ENCODE measurements at regions not wholly inside any gene's neighbourhood (a gene's known extent, or its start where the extent isn't known, plus 50 kb on each side); places are given as distances from the start of the nearest gene placed in this dataset.
"Not testable (repeated sequence)": the region's sequence is repeated elsewhere in the genome, so short reads cannot be mapped to it uniquely, and the experiment has no call there.

DNA sequence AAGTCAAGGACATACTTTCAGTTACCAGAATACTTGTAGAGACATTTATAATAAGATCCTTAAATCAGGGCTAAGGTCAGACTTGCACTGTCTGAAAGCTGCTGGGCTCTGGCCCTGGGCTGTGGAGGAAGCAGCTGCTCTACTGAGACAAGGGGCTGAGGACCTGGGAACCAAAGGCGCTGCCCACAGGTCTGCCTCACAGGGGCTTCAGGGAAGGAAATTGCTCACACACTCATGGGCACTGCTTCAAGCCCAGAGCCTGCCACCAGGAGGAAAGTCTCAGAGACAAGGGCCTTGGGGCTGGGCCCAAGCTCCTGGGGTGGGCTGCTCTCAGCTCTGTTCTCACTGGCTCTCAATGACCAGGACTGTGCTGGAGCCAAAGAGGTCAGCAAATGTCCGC, 614.1 kb downstream of the RPIA start:
- TF ChIP-seq, protein P1, sequence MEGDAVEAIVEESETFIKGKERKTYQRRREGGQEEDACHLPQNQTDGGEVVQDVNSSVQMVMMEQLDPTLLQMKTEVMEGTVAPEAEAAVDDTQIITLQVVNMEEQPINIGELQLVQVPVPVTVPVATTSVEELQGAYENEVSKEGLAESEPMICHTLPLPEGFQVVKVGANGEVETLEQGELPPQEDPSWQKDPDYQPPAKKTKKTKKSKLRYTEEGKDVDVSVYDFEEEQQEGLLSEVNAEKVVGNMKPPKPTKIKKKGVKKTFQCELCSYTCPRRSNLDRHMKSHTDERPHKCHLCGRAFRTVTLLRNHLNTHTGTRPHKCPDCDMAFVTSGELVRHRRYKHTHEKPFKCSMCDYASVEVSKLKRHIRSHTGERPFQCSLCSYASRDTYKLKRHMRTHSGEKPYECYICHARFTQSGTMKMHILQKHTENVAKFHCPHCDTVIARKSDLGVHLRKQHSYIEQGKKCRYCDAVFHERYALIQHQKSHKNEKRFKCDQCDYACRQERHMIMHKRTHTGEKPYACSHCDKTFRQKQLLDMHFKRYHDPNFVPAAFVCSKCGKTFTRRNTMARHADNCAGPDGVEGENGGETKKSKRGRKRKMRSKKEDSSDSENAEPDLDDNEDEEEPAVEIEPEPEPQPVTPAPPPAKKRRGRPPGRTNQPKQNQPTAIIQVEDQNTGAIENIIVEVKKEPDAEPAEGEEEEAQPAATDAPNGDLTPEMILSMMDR (conservative IDR thresholded peaks at IDR 0.05; ENCODE audit: low read depth, low read length): not testable (repeated sequence)
- TF ChIP-seq EZH2 (IDR thresholded peaks at IDR 0.05; ENCODE audit: borderline replicate concordance, low read depth, low read length, poor library complexity, severe bottlenecking): not testable (repeated sequence)

All from A673 (cell line).